Globus pallidus (tissue), 1 donor: ENCODE measurements at regions not wholly inside any gene's neighbourhood (a gene's known extent, or its start where the extent isn't known, plus 50 kb on each side); places are given as distances from the start of the nearest gene placed in this dataset.
"Not testable (repeated sequence)": the region's sequence is repeated elsewhere in the genome, so short reads cannot be mapped to it uniquely, and the experiment has no call there.

Source experiments
- DNase-seq: peaks from one replicate; pipeline ENCODE4 v3.0.0-alpha.2; 2015; ENCODE audit warnings: low spot score

DNA sequence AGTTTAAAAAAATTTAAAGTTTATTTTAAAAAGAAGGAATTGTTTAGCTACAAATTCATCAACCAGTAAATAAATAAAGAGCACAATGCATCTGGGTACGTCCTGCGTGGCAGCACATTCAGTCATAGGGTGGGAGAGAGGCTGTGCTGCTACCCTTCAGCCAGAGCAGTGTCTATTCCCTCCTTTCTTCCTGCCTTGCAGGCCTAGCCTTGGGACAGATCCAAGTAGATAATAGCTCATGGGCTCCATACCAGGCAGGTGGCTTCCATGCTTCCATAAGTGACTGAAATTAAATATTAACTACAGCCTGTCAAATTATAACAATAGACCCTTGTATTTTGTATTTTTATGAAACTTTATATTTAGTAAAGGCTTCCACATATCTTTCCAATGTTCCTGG lies 408.3 kb upstream of the RGMB start:
- no peak for DNase-seq

DNA sequence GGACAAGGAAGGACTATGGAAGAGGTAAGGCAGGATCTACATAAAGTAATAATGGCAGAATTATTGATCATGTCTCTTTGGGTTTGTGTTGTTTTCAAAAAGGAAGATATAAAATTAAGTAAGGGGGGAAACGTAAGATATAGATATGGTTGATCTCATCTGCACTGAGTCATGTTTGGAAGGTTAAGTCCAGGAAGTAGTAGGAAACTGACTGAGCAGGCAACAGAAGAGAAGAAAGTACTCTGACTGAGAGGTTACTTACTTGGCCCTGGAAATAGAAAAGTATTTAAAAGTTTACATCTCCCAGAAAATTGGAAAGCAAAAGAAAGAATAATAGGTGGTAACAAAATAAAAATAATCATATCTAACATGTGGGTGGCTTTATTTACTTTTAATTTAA lies 405.3 kb upstream of the RGMB start:
- no peak for DNase-seq

GRCh38 chr5:98372351-98372750 lies 401.1 kb upstream of the RGMB start:
- DNase-seq = no peak

- DNase-seq = no peak
Measured at GRCh38 chr5:98391921-98392625, 381.4 kb upstream of the RGMB start.

- DNase-seq = not testable (repeated sequence)
Measured at GRCh38 chr5:98393205-98393604, 380.3 kb upstream of the RGMB start.

- no peak for DNase-seq
Measured at GRCh38 chr5:98397081-98397480, 376.4 kb upstream of the RGMB start.

- peak; percentile 44 for DNase-seq
Measured at GRCh38 chr5:98398465-98398864, 375.0 kb upstream of the RGMB start.

- no peak for DNase-seq
Measured at GRCh38 chr5:98401656-98402055, 371.8 kb upstream of the RGMB start.

GRCh38 chr5:98402130-98402529 lies 371.3 kb upstream of the RGMB start:
- DNase-seq = no peak

GRCh38 chr5:98403131-98403530 lies 370.3 kb upstream of the RGMB start:
- no peak for DNase-seq

DNA sequence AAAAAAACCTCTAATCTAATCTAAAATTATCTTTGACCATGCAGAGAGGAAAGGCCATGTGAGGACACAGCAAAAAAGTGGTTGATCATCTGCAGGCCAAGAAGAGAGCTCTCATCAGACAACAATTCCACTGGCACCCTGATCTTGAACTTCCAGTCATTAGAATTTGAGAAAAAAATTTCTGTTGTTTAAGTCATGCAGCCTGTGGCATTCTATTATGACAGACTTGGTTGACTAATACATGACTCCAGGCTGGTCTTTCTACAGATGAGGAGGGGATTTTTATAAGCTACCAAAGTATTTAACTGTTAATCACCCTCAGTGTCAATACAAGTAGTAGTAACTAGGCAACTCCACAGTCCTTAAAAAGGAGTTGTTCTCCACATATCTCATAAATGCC lies 358.5 kb upstream of the RGMB start:
- DNase-seq = no peak

DNA sequence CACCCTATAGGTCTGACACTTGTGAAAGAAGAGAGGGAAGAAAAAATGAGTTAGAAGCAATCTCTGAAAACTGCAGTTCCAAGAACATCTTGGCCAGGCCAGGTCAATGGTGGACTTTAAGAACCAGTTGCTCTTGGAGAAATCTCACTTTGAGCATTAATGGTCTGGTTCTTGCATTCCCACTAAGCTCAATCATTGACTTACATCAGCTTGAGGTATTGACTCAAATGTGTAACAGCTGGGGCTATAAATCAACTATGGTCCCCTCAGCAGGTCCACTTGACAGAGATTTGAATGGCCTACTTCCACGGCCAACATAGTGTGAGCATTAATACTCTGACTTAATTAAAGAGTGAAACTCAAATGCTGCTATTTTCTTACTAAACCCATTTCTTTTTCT lies 357.8 kb upstream of the RGMB start:
- DNase-seq = no peak

DNA sequence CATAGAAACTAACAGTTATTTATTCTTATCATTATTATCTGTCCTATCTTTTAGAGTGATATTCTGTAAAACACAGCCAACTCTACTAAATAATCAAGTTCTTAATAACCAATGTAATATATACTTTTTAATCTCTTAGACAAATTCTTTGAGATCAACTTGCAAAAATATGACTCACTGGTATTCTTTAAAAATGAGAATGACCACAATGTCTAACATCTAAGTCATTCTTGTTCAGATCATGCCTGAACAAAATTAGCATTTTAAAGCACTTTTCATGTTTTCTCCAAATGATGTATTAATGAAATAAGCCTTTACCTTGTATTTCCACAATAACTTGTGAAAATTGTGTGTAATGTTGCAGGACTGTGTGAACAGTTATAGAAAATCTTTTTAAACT lies 356.9 kb upstream of the RGMB start:
- no peak for DNase-seq

DNA sequence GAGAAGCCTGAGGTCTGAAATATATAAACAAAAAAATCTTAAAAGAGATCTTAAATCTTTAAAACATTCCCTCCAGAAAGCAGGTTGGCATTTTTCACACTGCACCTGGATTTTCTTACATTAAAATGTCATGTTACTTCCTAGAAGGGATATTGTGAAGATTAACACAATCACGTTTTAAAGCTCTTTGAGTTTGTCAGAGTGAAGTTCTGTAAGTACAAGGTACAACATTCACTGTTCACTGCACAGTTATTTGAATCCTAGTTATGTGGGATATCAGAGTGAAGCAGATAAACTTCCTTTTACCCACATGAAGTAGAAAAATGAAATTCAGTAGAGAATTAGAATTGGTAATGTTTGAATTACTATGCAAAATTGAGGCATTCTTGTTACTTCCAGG lies 353.6 kb upstream of the RGMB start:
- no peak for DNase-seq

- no peak for DNase-seq
Measured at GRCh38 chr5:98424681-98425450, 348.6 kb upstream of the RGMB start.

GRCh38 chr5:98425640-98426039 lies 347.8 kb upstream of the RGMB start:
- no peak for DNase-seq

- no peak for DNase-seq
Measured at GRCh38 chr5:98428806-98429205, 344.7 kb upstream of the RGMB start.

DNA sequence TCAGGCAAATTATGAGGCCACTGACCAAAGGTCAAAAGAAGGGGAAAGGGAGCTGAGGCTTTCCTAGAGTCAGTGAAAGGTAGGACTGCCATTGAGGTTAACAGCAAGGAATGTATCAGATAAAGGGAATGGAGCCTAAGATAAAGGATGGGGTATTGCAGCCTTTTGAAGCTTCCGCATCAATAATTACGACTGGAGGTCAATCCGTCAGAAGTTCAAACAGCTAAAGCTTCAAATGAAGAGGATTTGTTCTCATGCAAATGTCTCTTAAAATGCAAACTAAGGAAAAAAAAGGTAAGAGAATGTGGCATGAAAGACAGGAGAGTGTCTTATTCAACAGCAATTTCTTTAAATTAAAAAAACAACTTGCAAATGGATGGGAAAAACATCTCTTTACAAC lies 341.1 kb upstream of the RGMB start:
- DNase-seq = no peak

- no peak for DNase-seq
Measured at GRCh38 chr5:98433022-98433421, 340.4 kb upstream of the RGMB start.

DNA sequence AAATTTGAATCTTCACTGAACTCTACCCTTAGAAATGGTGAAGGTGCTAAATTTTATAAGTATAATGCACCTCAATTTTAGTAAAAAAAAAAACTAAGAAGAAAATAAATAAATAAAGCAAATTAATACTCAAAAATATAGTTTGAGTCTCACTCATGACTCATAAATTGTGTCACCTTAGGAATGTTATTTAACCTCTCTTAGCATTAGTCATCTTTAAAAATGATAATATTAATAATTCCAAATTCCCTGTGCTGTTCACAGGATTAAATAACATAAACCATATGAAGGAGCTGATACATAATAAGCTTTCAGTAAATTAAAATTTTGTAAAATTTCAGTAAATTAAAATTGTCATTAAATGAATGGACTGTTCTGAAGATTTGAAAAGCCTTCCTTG lies 339.8 kb upstream of the RGMB start:
- no peak for DNase-seq

DNA sequence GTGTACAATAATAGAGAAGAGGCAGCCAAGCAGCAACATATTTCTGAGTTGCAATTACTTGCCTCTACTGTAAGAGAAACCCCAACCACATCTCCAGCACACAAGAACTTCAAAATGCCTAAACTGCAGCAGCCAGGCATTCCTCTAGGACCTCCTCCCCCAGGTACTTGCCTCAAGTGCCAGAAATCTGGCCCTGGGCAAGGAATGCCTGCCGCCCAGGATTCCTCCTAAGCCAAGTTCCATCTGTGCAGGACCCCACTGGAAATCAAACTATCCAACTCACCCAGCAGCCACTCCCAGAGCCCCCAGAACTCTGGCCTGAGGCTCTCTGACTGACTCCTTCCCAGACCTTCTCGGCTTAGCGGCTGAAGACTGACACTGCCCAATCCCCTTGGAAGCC lies 336.8 kb upstream of the RGMB start:
- no peak for DNase-seq

GRCh38 chr5:98442448-98442847 lies 331.0 kb upstream of the RGMB start:
- no peak for DNase-seq

- no peak for DNase-seq
Measured at GRCh38 chr5:98443881-98444280, 329.6 kb upstream of the RGMB start.

GRCh38 chr5:98453296-98453695 lies 320.2 kb upstream of the RGMB start:
- DNase-seq = no peak
